Activated T-cell treated with anti-CD3 and anti-CD28 coated beads, Interleukin-2, amount 50 U/mL, for 4 hours (primary cell): ENCODE measurements at regions not wholly inside any gene's neighbourhood (a gene's known extent, or its start where the extent isn't known, plus 50 kb on each side); places are given as distances from the start of the nearest gene placed in this dataset.
"Not testable (repeated sequence)": the region's sequence is repeated elsewhere in the genome, so short reads cannot be mapped to it uniquely, and the experiment has no call there.

Experiments
- ATAC-seq, 2 donors: fragments of 200-7000 bp; cut with Tn5 transposase; one replicate each; pipeline ENCODE4 v1.10.0; 2021
- DNase-seq: peaks from one replicate; pipeline ENCODE4 v3.0.0-alpha.2; 2020
- H3K27me3 Mint-ChIP-seq: one replicate; pipeline ENCODE4 v1.8.0; 2021; ENCODE audit warnings: low read depth, mixed read lengths
- H3K36me3 Mint-ChIP-seq: one replicate; pipeline ENCODE4 v1.8.0; 2022; ENCODE audit warnings: mixed read lengths; ENCODE audit not compliant: insufficient read depth
- H3K4me1 Mint-ChIP-seq: one replicate; pipeline ENCODE4 v1.8.0; 2021; ENCODE audit warnings: low read depth, mixed read lengths
- H3K4me3 Mint-ChIP-seq: one replicate; pipeline ENCODE4 v1.8.0; 2021; ENCODE audit warnings: mild to moderate bottlenecking, moderate library complexity, mixed read lengths
- H3K9me3 Mint-ChIP-seq: one replicate; pipeline ENCODE4 v1.8.0; 2021; ENCODE audit warnings: mixed read lengths

DNA sequence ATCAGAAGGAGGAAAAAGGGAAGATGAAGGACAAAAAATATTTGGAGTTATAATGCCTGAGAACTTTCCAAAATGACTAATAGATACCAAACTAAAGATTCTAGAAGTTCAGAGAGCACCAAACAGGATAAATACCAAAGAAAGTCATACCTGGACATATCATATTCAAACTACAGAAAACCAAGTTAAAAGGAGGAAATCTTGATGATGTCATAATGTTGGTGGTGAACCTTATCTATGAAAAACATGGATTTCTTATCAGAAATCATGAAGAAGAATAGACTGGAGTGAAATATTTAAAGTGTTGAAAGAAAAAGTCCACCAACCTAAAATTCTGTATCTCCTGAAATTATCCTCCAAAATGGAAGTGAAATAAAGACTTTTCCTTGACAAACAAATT lies 389.2 kb downstream of the JRKL start:
- peaks cover 7% of the 10 kb centered on the region for H3K9me3 Mint-ChIP-seq
- H3K27me3 Mint-ChIP-seq, result no peaks in the 10 kb centered on the region
- no peaks in the 10 kb centered on the region for H3K4me1 Mint-ChIP-seq
- H3K4me3 Mint-ChIP-seq, result no peak overlapping the region
- ATAC-seq (no peak), DNase-seq (no peak)
- H3K36me3 Mint-ChIP-seq, result no peaks in the 10 kb centered on the region

- H3K4me3 Mint-ChIP-seq, result no peak overlapping the region
Measured at GRCh38 chr11:96781082-96781481, 391.3 kb downstream of the JRKL start.

DNA sequence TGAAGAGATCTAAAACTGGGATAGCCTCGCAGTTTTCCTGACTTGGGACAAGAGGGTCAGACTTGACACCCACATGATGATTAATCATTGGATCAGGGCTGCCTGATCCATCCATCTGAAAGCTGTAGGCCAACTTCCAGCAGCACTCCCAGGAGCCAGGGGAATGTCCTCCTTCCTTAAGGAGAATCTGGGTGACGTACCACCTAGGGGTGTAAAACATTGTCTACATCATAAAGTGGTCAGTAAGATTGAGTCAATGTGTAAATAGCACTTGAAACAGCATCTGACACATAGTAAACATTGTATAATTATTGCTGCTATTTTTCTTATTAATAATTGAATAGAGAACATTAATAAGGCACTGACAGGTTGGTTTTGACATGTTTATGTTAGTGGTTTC lies 392.8 kb downstream of the JRKL start:
- no peak for DNase-seq
- H3K36me3 Mint-ChIP-seq, result no peaks in the 10 kb centered on the region
- no peak overlapping the region for H3K4me3 Mint-ChIP-seq
- no peaks in the 10 kb centered on the region for H3K27me3 Mint-ChIP-seq
- peaks cover 7% of the 10 kb centered on the region for H3K9me3 Mint-ChIP-seq
- no peaks in the 10 kb centered on the region for H3K4me1 Mint-ChIP-seq
- no peak for ATAC-seq

More at GRCh38 chr11:96781082-96781481, 391.3 kb downstream of the JRKL start:
- ATAC-seq (no peak), DNase-seq (no peak)
- no peaks in the 10 kb centered on the region for H3K27me3 Mint-ChIP-seq
- peaks cover 7% of the 10 kb centered on the region for H3K9me3 Mint-ChIP-seq
- no peaks in the 10 kb centered on the region for H3K36me3 Mint-ChIP-seq
- no peaks in the 10 kb centered on the region for H3K4me1 Mint-ChIP-seq

DNA sequence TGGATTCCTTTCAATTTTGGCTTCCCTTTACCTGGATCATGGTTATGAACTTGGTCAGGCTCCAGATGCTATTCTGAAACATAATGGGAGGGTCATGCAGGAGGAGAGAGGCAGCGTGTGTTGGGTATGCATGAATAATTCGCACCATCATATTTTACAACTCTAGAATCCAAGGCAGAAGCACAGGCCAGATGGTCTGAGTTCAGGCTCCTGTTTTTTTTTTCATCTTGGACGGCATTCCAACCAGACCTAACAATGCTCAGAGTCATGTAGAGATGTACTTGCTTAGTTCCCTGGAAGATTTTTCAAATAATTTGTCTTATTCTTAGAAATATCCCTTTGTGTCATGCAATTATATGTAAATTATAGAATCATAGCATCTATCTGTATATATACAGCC lies 393.5 kb downstream of the JRKL start:
- Mint-ChIP-seq H3K4me3 (no peak overlapping the region), H3K27me3 (no peaks in the 10 kb centered on the region), H3K9me3 (peaks cover 5% of the 10 kb centered on the region), H3K4me1 (no peaks in the 10 kb centered on the region), H3K36me3 (no peaks in the 10 kb centered on the region)
- ATAC-seq (no peak), DNase-seq (no peak)

- Mint-ChIP-seq H3K4me1 (no peaks in the 10 kb centered on the region), H3K36me3 (no peaks in the 10 kb centered on the region), H3K27me3 (no peaks in the 10 kb centered on the region), H3K4me3 (no peak overlapping the region), H3K9me3 (no peaks in the 10 kb centered on the region)
- ATAC-seq (no peak), DNase-seq (no peak)
Measured at GRCh38 chr11:96785073-96785472, 395.3 kb downstream of the JRKL start.

DNA sequence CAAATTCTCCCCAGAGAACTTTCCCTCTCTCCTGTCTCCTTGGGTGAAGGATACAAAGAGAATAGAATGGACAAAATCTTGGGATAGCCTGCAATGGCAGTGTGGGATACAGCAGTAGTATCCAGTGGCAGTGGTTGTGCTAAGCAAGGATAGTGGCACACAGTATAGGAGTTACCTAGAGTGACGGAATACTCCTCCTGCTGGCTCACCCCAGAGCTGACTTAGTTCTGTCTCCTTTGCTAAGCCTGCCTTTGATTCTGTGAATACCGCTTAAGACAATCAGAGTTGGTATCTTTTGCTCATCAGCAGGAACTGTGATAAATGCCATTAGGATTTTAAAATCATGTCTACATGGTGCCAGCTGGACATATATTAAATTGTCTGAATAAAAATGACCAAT lies 404.3 kb downstream of the JRKL start:
- Mint-ChIP-seq H3K4me1 (no peaks in the 10 kb centered on the region), H3K36me3 (no peaks in the 10 kb centered on the region), H3K27me3 (no peaks in the 10 kb centered on the region), H3K9me3 (no peaks in the 10 kb centered on the region), H3K4me3 (no peak overlapping the region)
- no peak for ATAC-seq
- no peak for DNase-seq

DNA sequence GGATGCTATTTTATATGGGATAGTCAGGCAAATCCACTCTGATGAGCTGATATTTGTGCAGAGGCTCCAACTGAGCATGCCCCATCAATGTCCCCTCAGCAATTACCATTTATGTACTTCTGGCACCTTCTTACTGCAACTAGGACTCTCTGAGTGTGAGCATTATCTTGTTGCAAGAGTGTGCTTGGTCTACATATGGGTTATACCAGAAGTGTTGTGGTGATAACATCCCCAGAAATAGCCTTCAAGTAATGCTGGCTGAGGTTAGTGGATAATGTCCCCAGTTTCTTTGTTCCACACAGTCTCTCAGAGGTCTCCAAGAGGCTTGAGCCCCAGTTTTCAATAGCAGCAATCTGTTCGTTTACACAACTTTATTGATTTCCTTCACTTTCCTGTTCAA lies 408.6 kb downstream of the JRKL start:
- H3K36me3 Mint-ChIP-seq, result no peaks in the 10 kb centered on the region
- no peak for DNase-seq
- no peak overlapping the region for H3K4me3 Mint-ChIP-seq
- no peaks in the 10 kb centered on the region for H3K4me1 Mint-ChIP-seq
- no peaks in the 10 kb centered on the region for H3K9me3 Mint-ChIP-seq
- no peak for ATAC-seq
- no peaks in the 10 kb centered on the region for H3K27me3 Mint-ChIP-seq

- ATAC-seq (no peak), DNase-seq (no peak)
- no peaks in the 10 kb centered on the region for H3K27me3 Mint-ChIP-seq
- H3K4me3 Mint-ChIP-seq, result no peak overlapping the region
- H3K36me3 Mint-ChIP-seq, result no peaks in the 10 kb centered on the region
- no peaks in the 10 kb centered on the region for H3K4me1 Mint-ChIP-seq
- H3K9me3 Mint-ChIP-seq, result peaks cover 7% of the 10 kb centered on the region
Measured at GRCh38 chr11:96815236-96815635, 425.4 kb downstream of the JRKL start.

- Mint-ChIP-seq H3K9me3 (peaks cover 8% of the 10 kb centered on the region), H3K4me1 (no peaks in the 10 kb centered on the region), H3K27me3 (no peaks in the 10 kb centered on the region), H3K36me3 (no peaks in the 10 kb centered on the region), H3K4me3 (no peak overlapping the region)
- ATAC-seq, result no peak
- DNase-seq, result no peak
Measured at GRCh38 chr11:96817482-96818399, 427.9 kb downstream of the JRKL start.

GRCh38 chr11:96827164-96827563 lies 437.4 kb downstream of the JRKL start:
- DNase-seq (no peak), ATAC-seq (no peak)
- no peaks in the 10 kb centered on the region for H3K27me3 Mint-ChIP-seq
- H3K4me1 Mint-ChIP-seq, result no peaks in the 10 kb centered on the region
- H3K9me3 Mint-ChIP-seq, result peaks cover 14% of the 10 kb centered on the region
- H3K36me3 Mint-ChIP-seq, result no peaks in the 10 kb centered on the region
- no peak overlapping the region for H3K4me3 Mint-ChIP-seq

GRCh38 chr11:96841792-96842191 lies 452.0 kb downstream of the JRKL start:
- DNase-seq, result no peak
- no peak for ATAC-seq
- Mint-ChIP-seq H3K4me1 (no peaks in the 10 kb centered on the region), H3K36me3 (no peaks in the 10 kb centered on the region), H3K9me3 (peaks cover 3% of the 10 kb centered on the region), H3K27me3 (no peaks in the 10 kb centered on the region), H3K4me3 (no peak overlapping the region)

GRCh38 chr11:96842731-96843130 lies 452.9 kb downstream of the JRKL start:
- ATAC-seq (no peak), DNase-seq (no peak)
- no peaks in the 10 kb centered on the region for H3K36me3 Mint-ChIP-seq
- peaks cover 3% of the 10 kb centered on the region for H3K9me3 Mint-ChIP-seq
- no peak overlapping the region for H3K4me3 Mint-ChIP-seq
- no peaks in the 10 kb centered on the region for H3K27me3 Mint-ChIP-seq
- no peaks in the 10 kb centered on the region for H3K4me1 Mint-ChIP-seq

GRCh38 chr11:96854425-96854824 lies 464.6 kb downstream of the JRKL start:
- no peak for ATAC-seq
- Mint-ChIP-seq H3K9me3 (peaks cover 3% of the 10 kb centered on the region), H3K4me3 (no peak overlapping the region), H3K27me3 (no peaks in the 10 kb centered on the region), H3K4me1 (no peaks in the 10 kb centered on the region), H3K36me3 (no peaks in the 10 kb centered on the region)
- DNase-seq, result no peak

DNA sequence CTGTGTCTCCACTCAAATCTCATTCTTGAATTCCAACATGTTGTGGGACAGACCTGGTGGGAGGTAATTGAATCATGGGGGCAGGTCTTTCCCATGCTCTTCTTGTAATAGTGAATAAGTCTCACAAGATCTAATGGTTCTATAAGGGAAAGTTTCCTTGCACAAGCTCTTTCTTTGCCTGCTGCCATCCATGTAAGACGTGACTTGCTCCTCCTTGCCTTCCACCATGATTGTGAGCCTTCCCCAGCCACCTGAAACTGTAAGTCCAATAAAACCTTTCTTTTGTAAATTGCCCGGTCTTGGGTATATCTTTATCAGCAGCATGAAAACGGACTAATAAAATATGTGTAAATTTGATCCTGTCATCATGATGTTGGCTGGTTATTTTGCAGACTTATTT lies 471.9 kb downstream of the JRKL start:
- not testable (repeated sequence) for DNase-seq, ATAC-seq

GRCh38 chr11:96863520-96863919 lies 473.7 kb downstream of the JRKL start:
- no peak for DNase-seq
- ATAC-seq, result no peak
- H3K4me1 Mint-ChIP-seq, result no peaks in the 10 kb centered on the region
- no peaks in the 10 kb centered on the region for H3K36me3 Mint-ChIP-seq
- H3K4me3 Mint-ChIP-seq, result no peak overlapping the region
- H3K9me3 Mint-ChIP-seq, result peaks cover 3% of the 10 kb centered on the region
- H3K27me3 Mint-ChIP-seq, result no peaks in the 10 kb centered on the region

More for the DNA sequence above, 471.9 kb downstream of the JRKL start:
- not testable (repeated sequence) for H3K4me1 Mint-ChIP-seq, H3K4me3 Mint-ChIP-seq, H3K36me3 Mint-ChIP-seq, H3K9me3 Mint-ChIP-seq, H3K27me3 Mint-ChIP-seq
